T1000 (cell line): ENCODE measurements at regions not wholly inside any gene's neighbourhood (a gene's known extent, or its start where the extent isn't known, plus 50 kb on each side); places are given as distances from the start of the nearest gene placed in this dataset.

Experiments used
- DNase-seq: peaks from one replicate; lab custom pipeline; 2025; ENCODE audit warnings: mixed read lengths; lab: John Stamatoyannopoulos, UW

DNA sequence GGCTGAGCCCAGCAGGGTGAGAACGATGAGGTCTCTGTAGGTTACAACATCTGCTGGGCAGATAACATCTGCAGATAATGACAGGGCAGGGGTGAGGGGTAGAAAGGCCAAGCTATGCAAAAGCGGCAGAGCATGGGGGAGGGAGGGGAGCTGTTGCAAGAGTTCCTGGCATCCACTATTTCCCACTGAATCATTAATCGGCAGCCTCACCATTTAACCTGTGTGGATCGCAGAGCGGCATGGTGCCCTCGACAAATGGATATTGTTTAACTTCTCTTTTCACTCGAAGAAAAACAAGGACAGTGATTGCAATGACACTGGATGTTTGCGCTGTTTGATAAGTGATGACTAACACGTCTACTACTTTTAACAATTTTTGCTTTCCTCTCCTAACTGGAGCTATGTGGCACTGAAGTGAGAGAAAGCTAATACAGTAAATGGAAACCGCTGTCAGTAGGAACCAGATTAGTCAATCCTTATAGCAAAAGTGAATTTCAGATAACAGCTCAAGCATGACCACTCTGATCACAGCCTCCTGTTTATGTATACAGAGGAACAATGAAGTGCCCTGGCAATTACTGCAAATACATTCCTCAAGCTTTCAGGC, 381.5 kb downstream of the TFAP2A start:
- DNase-seq = no peak

DNA sequence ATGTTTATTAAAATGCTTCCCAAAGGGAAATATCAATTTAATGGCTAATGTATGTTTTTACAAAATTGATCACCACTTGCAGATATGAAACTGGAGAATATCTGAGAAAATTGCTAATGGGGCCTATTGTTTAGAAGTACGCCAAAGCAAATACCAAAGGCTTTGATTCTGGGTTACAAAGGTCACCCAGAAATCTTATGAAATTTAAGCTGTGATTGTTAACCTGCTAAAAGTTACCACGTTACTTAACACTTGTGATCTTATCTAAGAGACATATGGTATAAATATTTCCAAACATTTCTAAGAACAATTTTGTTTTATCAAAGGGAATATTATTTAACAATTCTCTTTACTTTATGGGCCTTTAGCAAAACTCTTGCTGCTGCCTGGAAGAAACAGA, 383.3 kb downstream of the TFAP2A start:
- no peak for DNase-seq

DNA sequence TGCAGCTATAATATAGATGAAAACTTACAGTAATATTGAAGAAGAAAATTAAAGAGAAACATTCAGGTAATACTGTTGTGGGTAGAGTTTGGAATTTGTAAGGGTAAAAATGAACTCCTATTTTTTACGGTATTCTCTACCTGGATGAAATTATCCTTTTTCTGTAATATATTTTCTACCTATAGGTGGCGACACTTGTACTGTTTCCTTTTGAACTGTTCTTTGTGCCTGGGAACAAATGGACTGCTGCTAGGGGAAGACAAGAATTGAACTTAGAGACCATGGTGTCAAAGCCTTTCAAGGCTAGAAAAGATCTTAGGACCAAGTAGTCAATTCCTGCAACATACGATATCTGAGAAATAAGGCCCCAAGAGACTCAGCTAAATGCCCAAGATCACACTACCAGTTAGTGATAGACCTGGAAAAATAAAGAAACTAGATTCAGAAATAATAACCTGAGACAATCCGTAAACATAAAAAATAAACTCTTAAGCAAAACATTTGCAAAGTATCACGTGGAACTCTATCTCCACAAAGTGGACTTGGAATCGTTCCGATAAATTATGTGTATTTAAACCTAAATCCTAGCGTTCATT, 383.8 kb downstream of the TFAP2A start:
- no peak for DNase-seq

DNA sequence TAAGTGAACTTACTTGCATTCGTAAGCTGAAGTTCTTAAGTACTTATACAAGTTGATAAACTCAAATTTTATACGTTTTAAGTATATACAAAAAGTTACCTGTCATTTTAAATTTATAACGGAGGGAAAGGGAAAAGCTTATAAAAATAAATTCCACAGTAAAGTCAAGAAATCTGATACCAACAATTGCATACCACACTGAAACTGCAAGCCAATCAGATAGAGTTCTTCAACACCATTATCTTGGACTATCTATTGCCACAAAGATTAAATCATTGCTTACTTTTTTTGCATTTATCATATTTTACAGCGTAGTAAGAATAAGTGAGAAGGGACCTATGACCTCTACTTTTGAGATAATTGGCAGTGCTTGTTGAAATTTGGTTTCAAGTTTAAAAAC, 386.7 kb downstream of the TFAP2A start:
- DNase-seq = no peak

GRCh38 chr6:10019851-10020250, 395.0 kb downstream of the TFAP2A start:
- DNase-seq = no peak

DNA sequence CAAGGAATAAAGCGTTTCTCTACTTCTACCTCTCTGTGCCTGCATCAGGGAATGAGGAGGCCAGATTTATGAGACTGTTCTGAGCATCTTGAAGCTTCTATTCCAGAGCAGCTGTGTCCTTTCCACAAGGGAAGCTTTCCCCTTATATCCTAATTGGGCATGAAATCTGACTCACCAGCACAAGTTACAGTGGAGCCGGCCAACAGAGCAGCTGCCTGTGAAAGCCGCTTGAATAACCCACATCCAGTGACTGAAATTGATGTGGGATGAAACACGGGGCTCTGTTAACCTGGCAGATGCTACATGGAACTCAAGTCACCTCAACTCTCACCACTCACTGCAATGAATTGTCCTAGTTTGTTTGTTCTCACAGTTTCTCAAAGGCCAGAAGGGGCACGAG, 400.3 kb downstream of the TFAP2A start:
- DNase-seq = no peak

DNA sequence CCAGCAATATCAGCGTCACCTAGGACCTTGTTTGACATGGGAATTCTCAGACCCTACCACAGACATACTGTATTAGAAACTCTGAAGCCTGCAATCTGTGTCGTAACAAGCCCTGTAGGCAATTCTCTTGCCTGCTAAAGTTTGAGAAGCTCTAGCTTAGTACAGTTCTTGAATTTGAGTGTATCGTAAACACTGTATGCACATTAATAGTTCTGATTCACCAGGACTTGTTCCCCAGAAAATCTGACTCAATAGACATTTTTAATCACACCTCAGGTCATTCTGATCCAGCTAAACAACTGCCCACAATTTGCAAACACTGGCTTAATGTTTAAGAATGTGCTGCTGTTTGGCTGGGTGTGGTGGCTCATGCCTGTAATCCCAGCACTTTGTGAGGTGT, 414.3 kb downstream of the TFAP2A start:
- DNase-seq = peak; percentile 6

- no peak for DNase-seq
Measured at GRCh38 chr6:9999796-10000195, 415.1 kb downstream of the TFAP2A start.

- DNase-seq = no peak
Measured at GRCh38 chr6:9986273-9986672, 428.6 kb downstream of the TFAP2A start.

- DNase-seq = no peak
Measured at GRCh38 chr6:9985481-9985880, 429.4 kb downstream of the TFAP2A start.

DNA sequence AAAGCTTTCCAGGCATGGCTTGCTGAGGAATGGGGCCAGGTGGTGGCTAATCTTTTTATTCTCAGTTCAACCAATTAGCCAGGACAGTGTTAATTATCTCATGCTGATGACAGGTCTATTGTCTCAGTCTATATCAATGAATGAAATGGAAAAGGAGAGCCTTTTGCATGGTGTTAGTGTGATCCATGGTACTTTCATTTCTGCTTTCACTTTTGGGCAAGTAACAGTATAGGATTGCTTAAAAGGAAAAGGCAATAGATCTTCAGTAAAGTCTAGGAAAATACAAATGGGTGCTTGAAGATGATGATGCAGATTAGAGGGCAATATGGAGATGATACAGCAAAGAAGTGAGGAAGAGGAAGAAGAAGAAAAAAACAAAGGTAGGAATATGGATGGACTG, 430.3 kb downstream of the TFAP2A start:
- DNase-seq = no peak

- DNase-seq = no peak
Measured at GRCh38 chr6:9983168-9983567, 431.7 kb downstream of the TFAP2A start.

- no peak for DNase-seq
Measured at GRCh38 chr6:9982215-9982614, 432.7 kb downstream of the TFAP2A start.

- no peak for DNase-seq
Measured at GRCh38 chr6:9979996-9980395, 434.9 kb downstream of the TFAP2A start.

DNA sequence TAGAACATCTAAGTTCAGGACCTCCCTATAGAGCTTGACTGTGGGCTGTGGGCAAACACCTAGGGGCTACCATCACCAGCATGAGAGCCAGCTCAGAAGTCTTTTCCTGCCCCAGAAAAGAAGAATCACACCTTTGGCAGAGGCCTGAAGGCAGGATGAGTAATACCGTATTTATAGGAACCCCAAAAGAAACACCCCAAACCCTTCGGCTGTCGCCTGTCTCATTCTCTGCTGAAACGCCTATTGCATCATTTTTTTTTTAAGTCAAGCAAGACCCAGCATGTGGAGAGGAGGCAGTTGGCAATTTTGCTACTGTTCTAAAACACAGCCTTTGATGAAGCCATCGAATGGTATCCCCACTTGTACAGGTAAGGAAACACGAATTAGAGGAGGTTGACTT, 436.4 kb downstream of the TFAP2A start:
- DNase-seq = no peak

DNA sequence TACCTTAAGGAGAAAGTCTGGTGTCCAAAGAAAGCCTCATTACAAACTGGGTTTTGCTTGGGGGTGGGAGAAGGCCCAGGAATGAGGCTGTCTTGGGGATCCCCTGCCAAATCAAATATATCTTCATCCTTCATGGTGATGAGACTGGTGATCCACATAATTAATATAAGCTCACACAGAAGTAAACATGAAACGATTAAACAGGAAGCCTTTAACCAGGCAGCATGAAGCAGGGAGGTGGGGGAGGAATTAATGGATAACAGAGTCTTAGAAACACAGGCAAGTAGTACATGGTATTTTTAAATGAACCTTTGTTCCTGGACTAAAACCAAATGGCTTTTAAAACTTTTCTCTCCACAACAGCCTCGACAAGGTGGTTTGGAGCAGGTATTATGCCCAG, 437.5 kb downstream of the TFAP2A start:
- DNase-seq = no peak

- no peak for DNase-seq
Measured at GRCh38 chr6:9961646-9962045, 453.2 kb downstream of the TFAP2A start.

GRCh38 chr6:9957215-9957759, 457.6 kb downstream of the TFAP2A start:
- no peak for DNase-seq

GRCh38 chr6:9948678-9949077, 466.2 kb downstream of the TFAP2A start:
- no peak for DNase-seq

DNA sequence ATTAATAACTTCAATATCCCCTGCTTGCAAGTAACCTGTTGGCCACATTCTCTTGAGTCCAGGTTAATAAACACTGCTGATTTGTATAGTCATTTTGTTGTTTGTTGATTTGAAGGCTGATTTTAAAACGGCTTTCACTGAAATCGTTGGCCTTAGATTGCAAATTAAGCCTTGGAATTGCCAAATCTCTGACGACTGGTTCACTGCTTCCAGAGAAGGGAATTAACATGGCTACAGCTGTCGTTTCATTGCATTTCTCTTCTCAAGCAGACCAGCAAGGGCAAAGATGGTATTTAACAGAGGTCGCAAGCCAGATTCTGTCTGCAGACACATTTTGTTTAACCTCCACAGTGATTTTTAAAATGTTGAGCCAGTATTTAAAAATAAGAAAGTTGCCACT, 470.9 kb downstream of the TFAP2A start:
- no peak for DNase-seq

DNA sequence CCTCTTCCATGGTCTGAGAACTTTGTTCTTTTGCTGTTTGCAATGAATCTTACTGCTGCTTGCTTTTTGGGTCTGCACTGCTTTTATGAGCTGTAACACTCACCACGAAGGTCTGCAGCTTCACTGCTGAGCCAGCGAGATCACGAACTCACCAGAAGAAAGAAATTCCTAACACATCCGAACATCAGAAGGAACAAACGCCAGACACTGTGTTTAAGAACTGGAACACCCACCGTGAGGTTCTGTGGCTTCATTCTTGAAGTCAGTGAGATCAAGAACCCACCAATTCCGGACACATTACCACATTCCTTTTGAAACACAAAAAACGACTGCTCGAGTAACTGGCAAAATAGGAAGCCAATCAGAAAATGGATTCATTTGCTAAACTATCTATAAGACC, 471.8 kb downstream of the TFAP2A start:
- DNase-seq = no peak

- DNase-seq = no peak
Measured at GRCh38 chr6:9942131-9942530, 472.7 kb downstream of the TFAP2A start.

GRCh38 chr6:9938801-9939200, 476.1 kb downstream of the TFAP2A start:
- DNase-seq = no peak
